ENCODE measurements at regions not wholly inside any gene's neighbourhood (a gene's known extent, or its start where the extent isn't known, plus 50 kb on each side); places are given as distances from the start of the nearest gene placed in this dataset.
"Not testable (repeated sequence)": the region's sequence is repeated elsewhere in the genome, so short reads cannot be mapped to it uniquely, and the experiment has no call there.

DNA sequence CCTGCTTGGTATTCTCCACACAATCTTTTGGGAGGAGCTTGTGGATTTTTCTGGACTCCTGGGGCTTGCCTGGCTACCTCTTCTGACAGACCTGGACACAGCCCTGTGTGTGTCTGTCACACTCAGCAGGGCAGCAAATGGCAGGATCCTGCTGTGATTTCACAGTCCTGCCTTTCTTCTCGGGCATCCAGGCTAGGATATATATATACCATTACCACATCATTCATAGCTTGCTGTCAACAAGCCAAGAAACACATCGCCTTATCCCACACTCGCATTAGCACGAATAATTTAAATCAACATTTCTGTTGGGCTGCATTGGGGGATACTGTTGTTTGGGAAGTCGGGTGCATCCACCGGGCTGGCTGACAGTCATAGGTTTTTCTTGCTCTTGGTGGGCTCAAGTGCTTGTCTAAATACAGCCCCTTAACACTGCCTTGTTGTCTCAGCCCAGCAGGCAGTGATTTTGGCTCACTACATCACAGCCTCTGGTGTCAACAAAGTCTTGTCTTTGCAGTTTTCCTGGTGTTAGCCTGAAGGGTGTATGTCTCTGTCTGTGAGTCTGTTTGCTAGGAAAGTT, 154.9 kb upstream of the FERMT1 start:
- Histone ChIP-seq H3K27me3 (ENCODE audit: control insufficient read depth, insufficient read depth, low read length) (no peaks in the 10 kb centered on the region), H3K36me3 (ENCODE audit: control insufficient read depth, insufficient read depth, low read length) (no peaks in the 10 kb centered on the region), H3K4me1 (ENCODE audit: control insufficient read depth, insufficient read depth, low read length) (no peaks in the 10 kb centered on the region), H3K4me3 (ENCODE audit: low read length) (no peak overlapping the region), H3K27ac (ENCODE audit: low read depth, low read length) (no peak overlapping the region), H3K9ac (ENCODE audit: low read length) (no peak overlapping the region)

DNA sequence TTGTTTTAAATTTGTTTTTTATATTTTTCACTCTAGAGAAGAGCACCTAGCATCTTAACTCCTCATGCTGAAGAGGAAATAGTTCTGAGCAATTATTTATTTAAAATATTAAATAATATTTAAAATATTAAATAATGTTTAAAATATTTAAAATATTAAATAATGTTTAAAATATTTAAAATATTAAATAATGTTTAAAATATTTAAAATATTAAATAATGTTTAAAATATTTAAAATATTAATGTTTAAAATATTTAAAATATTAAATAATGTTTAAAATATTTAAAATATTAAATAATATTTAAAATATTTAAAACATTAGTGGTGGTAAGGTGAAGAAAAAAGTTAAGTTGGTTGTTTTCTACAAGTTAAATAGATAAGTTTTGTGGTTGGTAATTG, 147.6 kb upstream of the FERMT1 start:
- not testable (repeated sequence) for H3K9ac ChIP-seq (ENCODE audit: low read length); H3K27me3 ChIP-seq (ENCODE audit: control insufficient read depth, insufficient read depth, low read length); H3K4me1 ChIP-seq (ENCODE audit: control insufficient read depth, insufficient read depth, low read length); H3K4me3 ChIP-seq (ENCODE audit: low read length); H3K36me3 ChIP-seq (ENCODE audit: control insufficient read depth, insufficient read depth, low read length); H3K27ac ChIP-seq (ENCODE audit: low read depth, low read length)

DNA sequence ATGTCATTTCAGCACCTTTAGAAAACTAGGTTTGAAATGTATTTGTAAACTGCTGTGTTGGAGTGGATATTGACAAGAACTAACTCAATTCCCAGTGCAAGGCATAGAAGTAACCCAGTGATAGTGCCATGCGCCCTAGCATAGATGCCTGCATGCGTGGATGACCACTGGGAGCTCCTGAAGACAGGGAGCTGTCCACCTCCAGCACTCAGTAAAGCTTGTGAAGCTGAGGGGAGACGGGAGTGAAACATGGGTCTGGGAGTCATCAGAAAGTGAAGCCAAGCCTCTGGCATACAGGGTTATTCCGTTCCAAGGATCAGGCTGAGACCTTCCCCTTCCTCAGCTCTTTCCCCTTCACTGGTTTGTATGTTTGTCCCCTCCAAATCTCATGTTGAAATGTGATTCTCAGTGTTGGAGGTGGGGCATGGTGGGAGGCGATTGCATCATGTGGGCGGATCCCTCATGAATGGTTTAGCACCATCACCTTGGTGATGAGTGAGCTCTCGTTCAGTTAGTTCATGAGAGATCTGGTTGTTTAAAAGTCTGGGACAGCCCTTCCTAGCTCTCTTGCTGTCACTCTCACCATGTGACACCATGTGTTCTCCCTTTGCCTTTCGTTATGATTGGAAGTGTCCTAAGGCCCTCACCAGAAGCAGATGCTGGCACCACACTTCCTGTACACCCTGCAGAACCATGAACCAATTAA, 146.5 kb upstream of the FERMT1 start:
- H3K27ac ChIP-seq (ENCODE audit: low read depth, low read length) = no peak overlapping the region
- no peaks in the 10 kb centered on the region for H3K4me1 ChIP-seq (ENCODE audit: control insufficient read depth, insufficient read depth, low read length)
- no peaks in the 10 kb centered on the region for H3K27me3 ChIP-seq (ENCODE audit: control insufficient read depth, insufficient read depth, low read length)
- H3K36me3 ChIP-seq (ENCODE audit: control insufficient read depth, insufficient read depth, low read length) = no peaks in the 10 kb centered on the region
- H3K4me3 ChIP-seq (ENCODE audit: low read length) = no peak overlapping the region
- H3K9ac ChIP-seq (ENCODE audit: low read length) = no peak overlapping the region

GRCh38 chr20:6265204-6265904, 142.5 kb upstream of the FERMT1 start:
- H3K4me3 ChIP-seq (ENCODE audit: low read length) = no peak overlapping the region
- H3K36me3 ChIP-seq (ENCODE audit: control insufficient read depth, insufficient read depth, low read length) = no peaks in the 10 kb centered on the region
- no peaks in the 10 kb centered on the region for H3K27me3 ChIP-seq (ENCODE audit: control insufficient read depth, insufficient read depth, low read length)
- H3K4me1 ChIP-seq (ENCODE audit: control insufficient read depth, insufficient read depth, low read length) = no peaks in the 10 kb centered on the region
- no peak overlapping the region for H3K27ac ChIP-seq (ENCODE audit: low read depth, low read length)
- no peak overlapping the region for H3K9ac ChIP-seq (ENCODE audit: low read length)

GRCh38 chr20:6253396-6253795, 130.6 kb upstream of the FERMT1 start:
- Histone ChIP-seq H3K4me1 (ENCODE audit: control insufficient read depth, insufficient read depth, low read length) (no peaks in the 10 kb centered on the region), H3K27ac (ENCODE audit: low read depth, low read length) (no peak overlapping the region), H3K36me3 (ENCODE audit: control insufficient read depth, insufficient read depth, low read length) (no peaks in the 10 kb centered on the region), H3K27me3 (ENCODE audit: control insufficient read depth, insufficient read depth, low read length) (no peaks in the 10 kb centered on the region), H3K4me3 (ENCODE audit: low read length) (no peak overlapping the region), H3K9ac (ENCODE audit: low read length) (no peak overlapping the region)

GRCh38 chr20:6245436-6245835, 122.6 kb upstream of the FERMT1 start:
- Histone ChIP-seq H3K4me1 (ENCODE audit: control insufficient read depth, insufficient read depth, low read length) (no peaks in the 10 kb centered on the region), H3K4me3 (ENCODE audit: low read length) (no peak overlapping the region), H3K9ac (ENCODE audit: low read length) (no peak overlapping the region), H3K27me3 (ENCODE audit: control insufficient read depth, insufficient read depth, low read length) (no peaks in the 10 kb centered on the region), H3K36me3 (ENCODE audit: control insufficient read depth, insufficient read depth, low read length) (no peaks in the 10 kb centered on the region), H3K27ac (ENCODE audit: low read depth, low read length) (no peak overlapping the region)

GRCh38 chr20:6241591-6241990, 118.8 kb upstream of the FERMT1 start:
- H3K9ac ChIP-seq (ENCODE audit: low read length) = no peak overlapping the region
- no peaks in the 10 kb centered on the region for H3K36me3 ChIP-seq (ENCODE audit: control insufficient read depth, insufficient read depth, low read length)
- H3K27me3 ChIP-seq (ENCODE audit: control insufficient read depth, insufficient read depth, low read length) = no peaks in the 10 kb centered on the region
- H3K4me1 ChIP-seq (ENCODE audit: control insufficient read depth, insufficient read depth, low read length) = no peaks in the 10 kb centered on the region
- no peak overlapping the region for H3K27ac ChIP-seq (ENCODE audit: low read depth, low read length)
- H3K4me3 ChIP-seq (ENCODE audit: low read length) = no peak overlapping the region

DNA sequence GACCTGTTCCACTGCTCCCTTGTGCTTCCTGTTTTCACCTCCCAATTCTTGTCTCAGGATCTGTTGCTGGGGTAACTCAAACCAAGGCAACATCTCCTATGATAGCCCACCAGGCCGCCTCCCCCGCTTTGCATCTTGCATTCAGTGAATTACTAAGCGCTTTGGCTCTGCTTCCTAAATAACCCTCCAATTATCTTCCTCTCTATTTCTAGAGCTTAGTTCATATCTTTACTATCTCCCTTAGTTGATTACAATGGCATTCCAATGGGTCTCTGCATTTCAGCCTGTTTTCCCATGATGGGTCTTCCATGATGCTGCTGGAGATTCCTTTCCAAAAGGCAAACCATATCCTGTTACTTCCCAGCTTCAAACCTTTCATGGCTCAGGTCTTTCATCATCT, 117.2 kb upstream of the FERMT1 start:
- H3K9ac ChIP-seq (ENCODE audit: low read length) = no peak overlapping the region
- no peaks in the 10 kb centered on the region for H3K27me3 ChIP-seq (ENCODE audit: control insufficient read depth, insufficient read depth, low read length)
- H3K27ac ChIP-seq (ENCODE audit: low read depth, low read length) = no peak overlapping the region
- H3K4me1 ChIP-seq (ENCODE audit: control insufficient read depth, insufficient read depth, low read length) = no peaks in the 10 kb centered on the region
- H3K36me3 ChIP-seq (ENCODE audit: control insufficient read depth, insufficient read depth, low read length) = no peaks in the 10 kb centered on the region
- H3K4me3 ChIP-seq (ENCODE audit: low read length) = no peak overlapping the region

DNA sequence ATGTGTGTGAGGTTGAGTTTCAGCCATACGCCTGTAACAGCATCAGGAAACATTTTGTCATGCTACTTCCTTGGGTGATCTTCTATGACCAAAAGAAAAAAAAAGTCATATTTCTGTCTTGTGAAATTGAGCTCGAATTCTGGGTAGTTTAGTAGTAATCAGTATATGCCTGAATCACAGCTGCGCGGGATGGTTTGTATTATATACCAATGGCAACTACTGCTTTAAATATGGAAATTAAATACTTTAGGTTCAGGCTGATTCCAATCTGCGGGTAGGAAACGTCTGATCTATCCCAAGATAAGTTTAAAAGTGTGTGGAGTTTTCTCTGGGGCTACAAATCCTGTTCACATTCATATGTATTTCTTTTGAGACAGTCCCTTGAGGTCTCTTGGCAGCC, 115.6 kb upstream of the FERMT1 start:
- Histone ChIP-seq H3K27ac (ENCODE audit: low read depth, low read length) (no peak overlapping the region), H3K36me3 (ENCODE audit: control insufficient read depth, insufficient read depth, low read length) (no peaks in the 10 kb centered on the region), H3K4me3 (ENCODE audit: low read length) (no peak overlapping the region), H3K9ac (ENCODE audit: low read length) (no peak overlapping the region), H3K27me3 (ENCODE audit: control insufficient read depth, insufficient read depth, low read length) (no peaks in the 10 kb centered on the region), H3K4me1 (ENCODE audit: control insufficient read depth, insufficient read depth, low read length) (no peaks in the 10 kb centered on the region)

DNA sequence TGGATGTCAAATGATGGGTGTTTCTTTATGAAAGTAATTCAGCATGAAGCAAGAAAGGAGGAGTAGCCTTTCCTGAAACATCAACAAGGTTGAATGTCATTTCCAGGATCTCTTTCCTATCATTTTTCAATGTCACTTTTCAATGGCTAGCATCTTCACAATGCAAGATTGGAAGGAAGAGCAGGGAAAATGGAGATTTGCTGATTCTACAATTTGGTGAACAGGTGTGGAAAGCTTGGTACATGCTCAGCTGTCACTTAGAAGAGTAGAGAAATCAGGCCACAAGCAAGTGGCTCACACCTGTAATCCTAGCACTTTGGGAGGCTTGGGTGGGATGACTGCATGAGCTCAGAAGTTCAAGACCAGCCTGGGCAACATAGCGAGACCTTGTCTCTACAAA, 112.7 kb upstream of the FERMT1 start:
- H3K9ac ChIP-seq (ENCODE audit: low read length) = no peak overlapping the region
- no peaks in the 10 kb centered on the region for H3K36me3 ChIP-seq (ENCODE audit: control insufficient read depth, insufficient read depth, low read length)
- no peaks in the 10 kb centered on the region for H3K27me3 ChIP-seq (ENCODE audit: control insufficient read depth, insufficient read depth, low read length)
- H3K4me3 ChIP-seq (ENCODE audit: low read length) = no peak overlapping the region
- H3K27ac ChIP-seq (ENCODE audit: low read depth, low read length) = no peak overlapping the region
- no peaks in the 10 kb centered on the region for H3K4me1 ChIP-seq (ENCODE audit: control insufficient read depth, insufficient read depth, low read length)

DNA sequence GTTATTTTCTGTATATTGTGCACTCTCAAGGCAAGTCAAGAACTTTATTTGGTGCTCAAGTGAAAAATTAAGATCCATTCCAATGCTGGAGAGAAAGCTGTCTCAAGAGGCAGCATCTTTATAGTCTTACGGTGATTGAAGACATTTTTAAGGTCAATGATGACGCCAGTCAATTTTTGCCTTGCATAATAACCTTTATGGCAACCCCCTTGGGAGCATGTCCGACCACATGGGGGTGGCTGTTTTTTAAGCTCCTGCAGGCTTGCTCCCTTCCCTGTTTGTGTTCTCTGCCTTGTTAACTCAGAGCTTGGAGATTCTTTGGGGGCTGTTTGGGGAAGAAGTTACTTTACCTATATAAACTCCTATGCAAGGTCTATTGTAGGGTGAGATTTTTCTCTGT, 109.6 kb upstream of the FERMT1 start:
- no peaks in the 10 kb centered on the region for H3K4me1 ChIP-seq (ENCODE audit: control insufficient read depth, insufficient read depth, low read length)
- H3K36me3 ChIP-seq (ENCODE audit: control insufficient read depth, insufficient read depth, low read length) = no peaks in the 10 kb centered on the region
- no peaks in the 10 kb centered on the region for H3K27me3 ChIP-seq (ENCODE audit: control insufficient read depth, insufficient read depth, low read length)
- no peak overlapping the region for H3K4me3 ChIP-seq (ENCODE audit: low read length)
- H3K9ac ChIP-seq (ENCODE audit: low read length) = no peak overlapping the region
- H3K27ac ChIP-seq (ENCODE audit: low read depth, low read length) = no peak overlapping the region

DNA sequence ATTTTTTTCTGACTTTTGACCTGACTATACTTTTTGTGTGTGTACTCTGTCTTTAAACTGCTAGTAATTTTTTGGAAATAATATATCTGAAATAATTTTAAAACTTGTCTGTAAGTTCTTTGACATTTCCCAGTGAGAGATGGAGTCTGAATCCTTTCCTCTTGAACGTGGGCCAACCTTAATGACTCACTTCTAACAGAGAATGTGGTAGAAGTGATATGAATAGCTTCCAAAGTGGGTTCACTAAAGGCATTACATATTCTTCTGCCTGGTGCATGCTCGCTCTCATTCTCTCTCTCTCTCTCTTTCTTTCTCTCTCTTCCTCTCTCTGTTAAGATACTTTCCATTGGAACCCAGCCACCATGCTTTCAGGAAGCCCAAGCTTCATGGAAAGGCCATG, 108.7 kb upstream of the FERMT1 start:
- Histone ChIP-seq H3K9ac (ENCODE audit: low read length) (no peak overlapping the region), H3K36me3 (ENCODE audit: control insufficient read depth, insufficient read depth, low read length) (no peaks in the 10 kb centered on the region), H3K27me3 (ENCODE audit: control insufficient read depth, insufficient read depth, low read length) (no peaks in the 10 kb centered on the region), H3K4me1 (ENCODE audit: control insufficient read depth, insufficient read depth, low read length) (no peaks in the 10 kb centered on the region), H3K27ac (ENCODE audit: low read depth, low read length) (no peak overlapping the region), H3K4me3 (ENCODE audit: low read length) (no peak overlapping the region)

All from rectal smooth muscle tissue (tissue), 1 donor.